Caco-2 (cell line): ENCODE measurements at regions not wholly inside any gene's neighbourhood (a gene's known extent, or its start where the extent isn't known, plus 50 kb on each side); places are given as distances from the start of the nearest gene placed in this dataset.

Experiments used
- BruUV-seq: library from RNA; stranded (reverse); fragments of 400-500 nt; replicated peaks from 2 replicates; lab custom pipeline; 2021; lab: Mats Ljungman, UMichigan
- CTCF ChIA-PET: fragments of 300-600 bp; sonication (Branson Sonifier 250); formaldehyde crosslinking; loops from one replicate; lab custom pipeline; 2022; ENCODE audit warnings: antibody characterized with exemption; lab: Charles Lee
- POLR2A ChIA-PET: fragments of 300-600 bp; sonication (Branson Sonifier 250); formaldehyde crosslinking; loops from one replicate; lab custom pipeline; 2022; ENCODE audit warnings: antibody characterized with exemption; lab: Charles Lee
- DNase-seq, 2 experiments: peaks; one replicate each; pipeline versions ENCODE4 v3.0.0 to v3.0.0-alpha.2; 2020 to 2022
- H3K27me3 ChIP-seq: replicated peaks from 2 replicates; pipeline ENCODE4 v1.6.0; 2011; ENCODE audit warnings: low read length; ENCODE audit not compliant: control insufficient read depth, insufficient read depth
- H3K36me3 ChIP-seq: 2 replicates; pipeline ENCODE4 v1.5.1; 2011; ENCODE audit warnings: low read length; ENCODE audit not compliant: control insufficient read depth, insufficient read depth
- H3K4me1 ChIP-seq: fragments of 250-450 bp; sonication (Bioruptor Pico); 2 replicates; pipeline ENCODE4 v1.5.1; 2020; ENCODE audit warnings: mild to moderate bottlenecking
- H3K4me3 ChIP-seq: 2 replicates; pipeline ENCODE4 v1.5.1; 2011; ENCODE audit warnings: low read depth, mild to moderate bottlenecking, control low read depth, low read length
- H3K9me3 ChIP-seq: fragments of 250-450 bp; sonication (Bioruptor Pico); 2 replicates; pipeline ENCODE4 v1.5.1; 2020; ENCODE audit warnings: mild to moderate bottlenecking, moderate library complexity
- H3K27ac Mint-ChIP-seq: one replicate; pipeline ENCODE4 v1.8.0; 2022; ENCODE audit warnings: mixed read lengths; ENCODE audit not compliant: unreplicated experiment
- H3K27me3 Mint-ChIP-seq: one replicate; pipeline ENCODE4 v1.8.0; 2022; ENCODE audit warnings: mixed read lengths; ENCODE audit not compliant: insufficient read depth, unreplicated experiment
- H3K36me3 Mint-ChIP-seq: one replicate; pipeline ENCODE4 v1.8.0; 2022; ENCODE audit warnings: mild to moderate bottlenecking, mixed read lengths; ENCODE audit not compliant: insufficient read depth, unreplicated experiment
- H3K4me1 Mint-ChIP-seq: one replicate; pipeline ENCODE4 v1.8.0; 2022; ENCODE audit warnings: low read depth, mixed read lengths; ENCODE audit not compliant: unreplicated experiment
- H3K4me3 Mint-ChIP-seq: one replicate; pipeline ENCODE4 v1.8.0; 2022; ENCODE audit warnings: mild to moderate bottlenecking, moderate library complexity, mixed read lengths; ENCODE audit not compliant: unreplicated experiment
- H3K9me3 Mint-ChIP-seq: one replicate; pipeline ENCODE4 v1.8.0; 2022; ENCODE audit warnings: mixed read lengths; ENCODE audit not compliant: unreplicated experiment
- CTCF ChIP-seq, 2 experiments: fragments of 200-600 bp in 1 of 2; IDR thresholded peaks; 1 replicate in 1 of 2; 2 replicates in 1 of 2; pipeline versions ENCODE4 v1.5.1 to v1.8.0; 2011 to 2022; ENCODE audit warnings: antibody characterized with exemption in 1 of 2, control low read depth in 1 of 2, inconsistent platforms in 1 of 2, low read depth in 1 of 2, low read length in 1 of 2, mild to moderate bottlenecking in 1 of 2, moderate library complexity in 1 of 2; ENCODE audit not compliant: insufficient read depth in 1 of 2, severe bottlenecking in 1 of 2, unreplicated experiment in 1 of 2
- intact Hi-C: fragments of 100-400 bp; cut with micrococcal nuclease; formaldehyde crosslinking; loops from one replicate; pipeline ENCODE4 v1.10.0; 2022; ENCODE audit not compliant: unreplicated experiment

GRCh38 chr5:106759152-106759551 is 911.6 kb downstream of the EFNA5 start:
- H3K4me3 ChIP-seq, result no peak overlapping the region
- H3K36me3 ChIP-seq, result no peaks in the 10 kb centered on the region

GRCh38 chr5:106757672-106758071 is 913.1 kb downstream of the EFNA5 start:
- Histone ChIP-seq H3K27me3 (no peaks in the 10 kb centered on the region), H3K4me3 (no peak overlapping the region), H3K36me3 (no peaks in the 10 kb centered on the region), H3K9me3 (no peaks in the 10 kb centered on the region), H3K4me1 (no peaks in the 10 kb centered on the region)
- intact Hi-C loops, result no loop called here
- ChIA-PET CTCF (no interaction called here), POLR2A (no interaction called here)
- Mint-ChIP-seq H3K4me3 (no peak overlapping the region), H3K36me3 (no peaks in the 10 kb centered on the region), H3K9me3 (no peaks in the 10 kb centered on the region), H3K27ac (no peak overlapping the region), H3K27me3 (no peaks in the 10 kb centered on the region), H3K4me1 (no peaks in the 10 kb centered on the region)
- BruUV-seq, result no TSS peak
- DNase-seq, result no peak
- no peak for TF ChIP-seq CTCF (IDR thresholded peaks at IDR 0.05; ENCODE audit: insufficient read depth in 1 of 2, low read depth in 1 of 2, low read length in 1 of 2, severe bottlenecking in 1 of 2, unreplicated experiment in 1 of 2)

More at GRCh38 chr5:106759152-106759551, 911.6 kb downstream of the EFNA5 start:
- POLR2A ChIA-PET, result no interaction called here
- intact Hi-C loops, result no loop called here
- no peak for TF ChIP-seq CTCF (IDR thresholded peaks at IDR 0.05; ENCODE audit: insufficient read depth in 1 of 2, low read depth in 1 of 2, low read length in 1 of 2, severe bottlenecking in 1 of 2, unreplicated experiment in 1 of 2)
- Mint-ChIP-seq H3K27ac (no peak overlapping the region), H3K9me3 (no peaks in the 10 kb centered on the region), H3K27me3 (no peaks in the 10 kb centered on the region), H3K36me3 (no peaks in the 10 kb centered on the region), H3K4me1 (no peaks in the 10 kb centered on the region), H3K4me3 (no peak overlapping the region)
- CTCF ChIA-PET, result no interaction called here
- no TSS peak for BruUV-seq
- DNase-seq, result no peak
- Histone ChIP-seq H3K9me3 (no peaks in the 10 kb centered on the region), H3K4me1 (no peaks in the 10 kb centered on the region), H3K27me3 (no peaks in the 10 kb centered on the region)

GRCh38 chr5:106755789-106756188 is 914.9 kb downstream of the EFNA5 start:
- ChIA-PET CTCF (no interaction called here), POLR2A (no interaction called here)
- Histone ChIP-seq H3K9me3 (no peaks in the 10 kb centered on the region), H3K36me3 (no peaks in the 10 kb centered on the region), H3K4me1 (no peaks in the 10 kb centered on the region), H3K27me3 (no peaks in the 10 kb centered on the region), H3K4me3 (no peak overlapping the region)
- Mint-ChIP-seq H3K4me1 (no peaks in the 10 kb centered on the region), H3K4me3 (no peak overlapping the region), H3K27me3 (no peaks in the 10 kb centered on the region), H3K27ac (no peak overlapping the region), H3K36me3 (no peaks in the 10 kb centered on the region), H3K9me3 (no peaks in the 10 kb centered on the region)
- BruUV-seq, result no TSS peak
- no peak for DNase-seq
- intact Hi-C loops, result no loop called here
- no peak for TF ChIP-seq CTCF (IDR thresholded peaks at IDR 0.05; ENCODE audit: insufficient read depth in 1 of 2, low read depth in 1 of 2, low read length in 1 of 2, severe bottlenecking in 1 of 2, unreplicated experiment in 1 of 2)
